ENCODE measurements at regions not wholly inside any gene's neighbourhood (a gene's known extent, or its start where the extent isn't known, plus 50 kb on each side); places are given as distances from the start of the nearest gene placed in this dataset.
"Not testable (repeated sequence)": the region's sequence is repeated elsewhere in the genome, so short reads cannot be mapped to it uniquely, and the experiment has no call there.

- DNase-seq (ENCODE audit: low spot score) = no peak
Observed at GRCh38 chr14:84303140-84303539, 1226.8 kb upstream of the FLRT2 start.

- no peak for DNase-seq (ENCODE audit: low spot score)
Observed at GRCh38 chr14:84312551-84312950, 1217.4 kb upstream of the FLRT2 start.

DNA sequence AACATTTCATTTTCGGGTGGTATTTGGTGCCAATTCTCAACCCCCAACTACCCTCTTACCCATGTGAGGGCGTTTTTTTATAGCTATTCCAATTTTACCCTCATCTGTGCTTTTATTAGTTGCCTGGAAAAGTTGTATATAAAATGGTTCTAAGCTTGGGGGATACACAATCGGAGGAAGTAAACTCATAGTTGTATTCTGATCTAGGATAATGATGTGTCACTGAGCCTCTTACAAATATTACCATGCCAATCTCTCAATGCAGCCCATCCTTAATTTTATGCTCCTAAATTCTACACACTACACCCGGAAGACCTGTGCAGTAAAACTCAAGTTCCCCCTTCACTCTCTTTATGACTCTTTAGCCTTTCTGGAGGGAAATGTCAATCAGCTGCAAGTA is 1206.5 kb upstream of the FLRT2 start:
- no peak for DNase-seq (ENCODE audit: low spot score)

GRCh38 chr14:84323978-84324377 is 1206.0 kb upstream of the FLRT2 start:
- DNase-seq (ENCODE audit: low spot score) = no peak

DNA sequence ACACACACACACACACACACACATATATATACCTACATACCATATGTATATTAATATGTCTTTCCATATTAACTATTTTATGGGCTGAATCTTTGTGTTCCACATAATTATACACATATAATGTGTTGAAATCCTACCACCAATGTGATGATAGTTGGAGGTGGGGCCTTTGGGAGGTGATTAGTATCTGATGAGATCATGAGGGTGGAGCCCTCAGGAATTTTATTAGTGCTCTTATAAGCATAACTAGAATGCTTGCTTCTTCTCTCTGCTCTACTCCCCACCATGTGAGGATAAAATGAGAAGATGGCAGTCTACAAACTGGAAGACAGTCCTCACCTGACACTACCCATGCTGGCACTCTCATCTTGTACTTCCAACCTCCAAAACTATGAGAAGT is 1193.5 kb upstream of the FLRT2 start:
- no peak for DNase-seq (ENCODE audit: low spot score)

DNA sequence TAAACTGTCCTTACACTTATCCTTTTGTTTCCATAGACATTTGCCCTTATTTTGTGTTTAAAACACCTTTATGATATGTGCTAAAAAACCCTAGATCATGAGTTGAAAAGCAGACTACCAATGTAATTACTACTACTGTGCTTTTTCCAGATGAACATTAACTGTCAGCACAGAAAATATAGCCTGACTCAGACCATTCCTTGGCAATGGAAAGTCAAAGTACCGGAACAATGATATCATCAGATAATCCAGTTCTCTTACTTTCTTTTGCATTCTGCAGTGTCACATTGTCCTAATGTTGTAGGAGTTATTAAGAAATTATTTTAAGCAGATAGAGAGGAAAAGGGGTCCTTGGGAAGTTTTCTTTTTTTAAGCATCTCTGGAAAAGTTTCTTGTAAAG is 1189.0 kb upstream of the FLRT2 start:
- DNase-seq (ENCODE audit: low spot score) = no peak

DNA sequence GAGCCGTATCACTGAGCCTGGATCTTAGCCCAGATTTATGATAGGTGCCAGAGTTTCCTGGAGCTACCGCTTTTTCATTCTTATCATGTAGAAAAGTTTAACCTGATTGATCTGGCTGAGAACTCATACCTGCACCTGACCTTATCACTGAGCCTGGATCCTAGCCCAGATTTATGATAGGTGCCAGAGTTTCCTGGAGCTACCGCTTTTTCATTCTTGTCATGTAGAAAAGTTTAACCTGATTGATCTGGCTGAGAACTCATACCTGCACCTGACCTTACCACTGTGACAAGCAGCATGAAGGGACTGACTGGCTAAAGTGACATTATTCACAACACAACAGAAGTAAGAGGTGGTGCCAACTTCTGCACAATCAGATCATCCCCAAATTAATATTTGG is 1188.1 kb upstream of the FLRT2 start:
- DNase-seq (ENCODE audit: low spot score) = not testable (repeated sequence)

- no peak for DNase-seq (ENCODE audit: low spot score)
Observed at GRCh38 chr14:84343656-84344055, 1186.3 kb upstream of the FLRT2 start.

DNA sequence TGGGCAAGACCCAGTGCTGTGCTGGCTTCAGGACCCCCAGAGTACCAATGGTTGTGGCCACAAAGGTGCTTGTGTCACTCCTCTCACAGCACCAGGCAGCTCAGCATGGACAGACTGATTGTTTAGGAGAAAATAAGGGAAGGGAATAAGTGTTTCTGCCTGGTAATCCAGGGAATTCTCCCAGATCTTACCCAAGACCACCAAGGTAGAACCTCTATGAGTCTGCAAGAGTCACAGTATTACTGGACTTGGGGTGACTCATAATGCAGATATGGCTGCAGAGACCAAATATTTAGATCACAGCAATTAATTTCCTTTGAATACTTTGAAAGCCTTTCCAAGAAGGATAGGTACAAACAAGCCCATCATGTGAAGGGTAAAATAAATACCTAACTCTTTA is 1178.3 kb upstream of the FLRT2 start:
- no peak for DNase-seq (ENCODE audit: low spot score)

DNA sequence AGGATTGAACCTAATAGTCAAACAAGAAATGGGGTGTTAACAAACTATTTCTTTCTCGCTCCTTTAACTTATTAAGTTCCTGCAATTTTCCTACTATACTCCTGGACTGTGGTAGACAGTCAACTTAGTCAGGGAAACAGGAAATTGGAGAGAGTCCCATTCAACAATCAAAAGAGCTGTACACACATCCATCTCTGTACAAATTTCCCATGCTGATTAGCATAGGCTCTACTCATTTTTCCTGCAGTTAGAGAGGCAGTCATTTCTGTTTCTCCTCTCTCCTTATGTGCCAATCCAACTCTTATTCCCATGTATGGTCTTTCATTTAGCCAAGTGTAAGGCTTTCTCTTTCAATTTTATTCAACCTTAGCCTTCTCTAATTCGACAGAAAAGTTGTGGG is 1168.5 kb upstream of the FLRT2 start:
- DNase-seq (ENCODE audit: low spot score) = no peak

DNA sequence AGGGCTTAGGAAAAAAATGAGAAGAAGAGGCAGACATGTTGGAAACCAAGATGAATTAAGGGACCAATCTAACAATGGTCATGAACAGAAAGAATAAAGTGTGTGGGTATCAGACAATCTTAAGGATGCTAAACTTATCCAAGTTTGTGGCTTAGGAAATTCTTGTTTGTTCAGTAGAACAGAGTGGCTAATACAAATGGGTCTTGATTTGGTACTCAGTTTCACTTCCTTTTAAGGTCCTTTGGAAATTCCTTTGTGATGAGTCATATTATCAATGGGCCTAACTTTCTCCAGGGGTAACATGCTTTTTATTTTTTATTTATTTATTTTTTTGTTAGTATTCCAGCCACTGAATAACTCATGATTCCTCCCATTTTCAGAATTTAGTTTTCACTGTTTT is 1154.7 kb upstream of the FLRT2 start:
- DNase-seq (ENCODE audit: low spot score) = no peak

DNA sequence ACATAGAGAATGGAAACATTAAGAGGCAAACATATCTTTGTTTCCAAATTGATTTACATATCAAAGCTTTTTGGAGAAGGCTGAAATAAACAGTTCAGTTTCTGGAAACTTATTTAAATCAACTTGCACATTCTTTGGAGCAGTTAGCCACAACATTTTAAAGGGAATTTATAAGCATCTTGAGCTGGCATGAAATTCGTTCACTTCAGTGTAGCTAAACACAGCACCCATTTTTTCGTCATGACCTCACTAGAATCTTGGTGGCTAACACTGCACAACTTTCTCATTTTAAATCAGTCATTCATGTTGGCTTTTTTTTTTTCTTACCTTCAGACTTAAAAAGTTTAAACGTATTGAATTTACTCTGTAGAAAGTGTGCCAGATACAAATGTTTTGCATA is 1139.9 kb upstream of the FLRT2 start:
- DNase-seq (ENCODE audit: low spot score) = no peak

DNA sequence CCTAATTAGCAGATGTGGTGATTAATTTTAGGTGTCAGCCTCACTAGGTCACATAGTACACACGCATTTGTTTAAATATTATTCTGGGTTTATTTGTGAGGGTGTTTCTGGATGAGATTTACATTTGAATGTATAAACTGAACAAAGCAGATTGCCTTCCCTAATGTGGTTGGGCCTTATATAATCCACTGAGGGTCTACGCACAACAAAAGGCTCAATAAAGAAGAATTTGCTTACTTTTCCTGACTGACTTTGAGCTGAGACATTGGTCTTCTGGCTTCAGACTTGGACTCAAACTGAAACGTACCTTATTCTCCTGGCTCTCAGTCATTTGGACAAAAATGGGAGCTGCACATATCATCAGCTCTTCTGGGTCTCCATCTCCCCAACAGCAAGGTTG is 1132.3 kb upstream of the FLRT2 start:
- DNase-seq (ENCODE audit: low spot score) = no peak

GRCh38 chr14:84399296-84399910 is 1130.5 kb upstream of the FLRT2 start:
- DNase-seq (ENCODE audit: low spot score) = no peak

DNA sequence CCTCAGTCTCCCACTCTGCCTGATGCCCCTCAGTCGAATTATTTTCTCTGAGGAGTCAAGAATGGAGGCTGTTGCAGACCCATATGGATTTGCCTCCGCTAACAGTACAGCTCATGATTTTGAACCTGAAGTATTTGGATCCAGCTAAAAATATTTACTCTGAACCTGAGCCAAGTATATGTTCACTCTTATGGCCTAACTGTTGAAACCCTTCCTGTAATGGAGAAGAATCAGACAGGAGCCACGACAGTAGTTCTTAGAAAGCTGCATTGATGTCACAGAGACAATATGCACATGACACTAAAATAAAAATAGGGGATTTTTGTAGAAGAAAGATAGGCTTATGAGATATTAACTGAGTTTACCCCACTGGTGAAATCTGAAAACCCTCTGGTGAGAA is 1128.3 kb upstream of the FLRT2 start:
- DNase-seq (ENCODE audit: low spot score) = no peak

DNA sequence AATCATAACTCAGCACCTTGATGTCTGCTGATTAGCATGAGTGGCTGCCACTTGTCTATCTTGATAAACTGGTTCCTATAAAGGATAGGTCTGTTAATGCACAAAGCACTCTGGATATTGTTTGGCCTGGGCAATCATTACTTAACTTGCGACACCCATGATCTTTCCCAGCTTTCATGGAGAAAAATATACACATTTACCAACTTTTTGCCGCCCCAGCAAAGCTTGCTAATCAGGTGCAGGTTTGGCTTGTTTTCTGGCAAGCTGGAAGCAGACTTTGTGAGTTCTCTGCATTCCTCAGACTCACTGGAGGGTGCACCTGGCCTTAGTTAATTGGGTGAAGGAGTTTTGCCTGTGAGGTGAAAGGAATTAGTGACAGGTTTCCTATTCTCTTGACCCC is 1126.4 kb upstream of the FLRT2 start:
- DNase-seq (ENCODE audit: low spot score) = no peak

- no peak for DNase-seq (ENCODE audit: low spot score)
Observed at GRCh38 chr14:84404246-84404645, 1125.7 kb upstream of the FLRT2 start.

GRCh38 chr14:84409435-84409834 is 1120.5 kb upstream of the FLRT2 start:
- no peak for DNase-seq (ENCODE audit: low spot score)

DNA sequence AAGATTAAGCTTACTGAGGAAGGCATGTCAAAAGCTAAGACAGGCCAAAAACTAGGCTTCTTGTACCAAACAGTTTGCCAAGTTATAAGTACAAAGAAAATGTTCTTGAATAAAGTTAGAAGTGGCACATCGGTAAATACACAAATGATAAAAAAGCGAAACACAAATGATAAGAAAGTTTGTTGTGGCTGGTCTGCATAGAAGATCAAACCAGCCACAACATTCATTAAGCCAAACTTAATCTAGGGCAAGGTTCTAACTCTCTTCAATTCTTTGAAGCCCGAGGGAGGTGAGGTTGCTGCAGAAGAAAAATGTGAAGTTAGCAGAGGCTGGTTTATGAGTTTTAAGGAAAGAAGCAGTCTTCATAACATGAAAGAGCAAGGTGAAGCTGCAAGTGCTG is 1119.6 kb upstream of the FLRT2 start:
- no peak for DNase-seq (ENCODE audit: low spot score)

DNA sequence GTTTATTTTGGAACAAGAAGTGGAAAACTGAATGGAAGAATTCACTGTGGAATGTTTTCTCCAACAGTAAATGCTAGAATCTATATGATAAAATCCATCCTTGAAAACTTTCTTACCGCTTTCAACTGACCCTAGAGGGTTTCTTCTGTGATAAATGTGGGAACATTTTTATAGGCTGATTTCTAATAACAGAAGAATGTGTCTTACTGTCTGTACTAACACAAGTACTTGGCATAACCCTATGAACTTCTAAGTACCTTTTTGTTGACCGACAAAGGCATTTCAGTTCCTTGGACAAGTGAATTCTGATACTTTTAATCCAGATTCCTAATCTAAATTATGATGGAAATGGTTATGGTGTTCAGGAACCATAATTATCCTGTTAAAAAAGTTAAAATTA is 1109.7 kb upstream of the FLRT2 start:
- no peak for DNase-seq (ENCODE audit: low spot score)

DNA sequence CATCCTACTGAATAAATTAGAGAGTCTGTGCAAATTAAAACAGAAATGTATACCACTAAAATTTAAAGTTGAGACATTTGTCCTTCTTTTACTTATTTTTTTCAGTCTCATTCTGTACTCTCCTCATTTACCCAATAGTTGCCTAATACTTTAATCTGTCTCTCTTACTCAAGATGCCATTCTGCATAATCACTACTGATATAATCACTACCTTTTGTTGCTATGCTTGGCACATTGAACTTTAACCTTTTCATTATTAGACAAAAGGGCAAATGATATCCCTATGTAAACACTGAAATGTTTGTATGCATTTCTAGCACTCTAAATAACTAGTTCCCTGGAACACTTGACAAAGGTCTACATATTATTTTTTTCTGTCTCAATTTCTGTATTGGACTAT is 1108.3 kb upstream of the FLRT2 start:
- no peak for DNase-seq (ENCODE audit: low spot score)

- DNase-seq (ENCODE audit: low spot score) = no peak
Observed at GRCh38 chr14:84425968-84426367, 1104.0 kb upstream of the FLRT2 start.

DNA sequence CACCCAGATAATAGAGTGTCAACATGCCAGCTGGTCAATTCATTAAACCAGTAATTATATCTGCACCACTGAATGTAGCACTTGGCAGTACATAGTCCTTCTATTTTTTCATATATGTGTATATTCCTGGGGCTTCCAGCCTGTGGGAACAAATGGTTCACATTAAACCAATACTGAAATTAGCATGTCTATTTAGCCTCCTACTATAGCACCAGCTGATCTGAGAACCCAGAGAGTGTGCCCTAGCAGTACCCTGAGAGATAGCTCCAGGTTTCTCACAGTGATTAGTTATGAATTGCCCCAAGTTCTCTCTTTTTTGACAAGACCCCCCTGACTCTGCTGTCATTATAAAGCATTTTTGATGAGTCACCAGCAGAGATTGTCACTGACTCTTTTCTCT is 1097.3 kb upstream of the FLRT2 start:
- DNase-seq (ENCODE audit: low spot score) = no peak

DNA sequence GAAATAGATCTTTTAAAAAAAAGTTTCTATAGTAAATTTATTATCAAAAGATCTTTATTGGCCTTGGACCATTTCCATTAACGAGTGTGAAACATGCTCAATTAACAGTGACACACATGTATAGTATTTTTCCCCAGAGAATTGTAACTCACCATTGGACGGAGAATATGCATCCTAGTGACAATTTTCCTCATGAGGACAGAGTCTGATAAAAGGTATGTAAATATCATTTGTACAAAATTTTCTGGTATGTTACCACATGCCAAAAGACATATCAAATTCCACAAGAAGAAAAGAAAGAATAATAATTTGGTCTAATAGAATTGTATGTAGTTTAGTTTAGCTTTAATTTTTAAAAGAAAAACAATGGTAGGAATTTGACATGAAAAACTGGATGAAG is 1096.0 kb upstream of the FLRT2 start:
- no peak for DNase-seq (ENCODE audit: low spot score)

DNA sequence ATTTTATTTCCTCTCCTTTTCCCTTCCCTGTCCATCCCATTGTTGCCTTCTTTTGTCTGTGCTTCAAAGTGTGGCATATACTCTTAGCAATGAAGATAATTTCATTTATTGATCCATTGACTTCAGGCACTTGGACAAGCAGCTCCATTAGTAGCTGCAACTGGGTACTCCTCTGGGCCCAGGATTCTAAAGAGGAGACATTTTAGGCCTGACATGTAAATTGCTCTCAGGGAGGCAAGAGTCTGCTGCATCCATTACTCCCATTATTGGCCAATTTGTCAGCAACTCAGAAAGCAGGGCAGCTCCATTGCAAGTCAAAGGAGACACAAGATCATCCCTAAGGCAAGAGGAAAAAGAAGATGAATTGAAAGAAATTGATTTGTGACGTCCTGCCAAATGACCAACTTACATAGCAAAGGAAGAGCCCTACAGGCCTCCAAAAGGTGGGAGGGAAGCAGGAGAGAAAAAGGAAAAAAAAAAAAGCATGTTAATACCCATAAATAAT is 1094.1 kb upstream of the FLRT2 start:
- no peak for DNase-seq (ENCODE audit: low spot score)

Measured in hematopoietic multipotent progenitor cell treated with erythropoietin and hydrocortisone succinate and interleukin-3 and kit ligand, for 15 days (in vitro differentiated cells).